MM.1S (cell line): ENCODE measurements at regions not wholly inside any gene's neighbourhood (a gene's known extent, or its start where the extent isn't known, plus 50 kb on each side); places are given as distances from the start of the nearest gene placed in this dataset.

Experiments
- DNase-seq: peaks from one replicate; pipeline ENCODE4 v3.0.0-alpha.2; 2015
- H2AFZ ChIP-seq: fragments of 300-600 bp; sonication (generic); 2 replicates; pipeline ENCODE4 v1.6.0; 2016; ENCODE audit warnings: antibody characterized with exemption, low read length
- H3F3A ChIP-seq: fragments of 300-600 bp; sonication (generic); 2 replicates; pipeline ENCODE4 v1.6.1; 2016; ENCODE audit warnings: mild to moderate bottlenecking, antibody characterized with exemption, low read length, moderate library complexity, mixed read lengths; ENCODE audit not compliant: insufficient read depth
- H3K27ac ChIP-seq: fragments of 300-600 bp; sonication (generic); 2 replicates; pipeline ENCODE4 v1.5.1; 2016; ENCODE audit warnings: mild to moderate bottlenecking, low read length
- H3K27me3 ChIP-seq: fragments of 300-600 bp; sonication (generic); replicated peaks from 2 replicates; pipeline ENCODE4 v1.6.0; 2016; ENCODE audit warnings: low read length; ENCODE audit not compliant: insufficient read depth
- H3K36me3 ChIP-seq: fragments of 300-600 bp; sonication (generic); replicated peaks from 2 replicates; pipeline ENCODE4 v1.6.1; 2016; ENCODE audit warnings: mild to moderate bottlenecking, low read length, mixed read lengths; ENCODE audit not compliant: insufficient read depth
- H3K4me1 ChIP-seq: fragments of 300-600 bp; sonication (generic); 2 replicates; pipeline ENCODE4 v1.6.1; 2016; ENCODE audit warnings: low read length, mixed read lengths
- H3K4me2 ChIP-seq: fragments of 300-600 bp; sonication (generic); 2 replicates; pipeline ENCODE4 v1.6.0; 2016; ENCODE audit warnings: low read depth, low read length
- H3K4me3 ChIP-seq: fragments of 300-600 bp; sonication (generic); 2 replicates; pipeline ENCODE4 v1.5.1; 2016; ENCODE audit warnings: low read length, mixed read lengths
- H3K79me2 ChIP-seq: fragments of 300-600 bp; sonication (generic); 2 replicates; pipeline ENCODE4 v1.6.1; 2016; ENCODE audit warnings: mixed run types, low read length, mixed read lengths
- H3K9ac ChIP-seq: fragments of 300-600 bp; sonication (generic); 2 replicates; pipeline ENCODE4 v1.6.1; 2016; ENCODE audit warnings: low read length, mixed read lengths
- H3K9me2 ChIP-seq: fragments of 300-600 bp; sonication (generic); replicated peaks from 2 replicates; pipeline ENCODE4 v1.6.1; 2016; ENCODE audit warnings: mild to moderate bottlenecking, low read length, mixed read lengths; ENCODE audit not compliant: insufficient read depth
- H3K9me3 ChIP-seq: fragments of 300-600 bp; sonication (generic); replicated peaks from 2 replicates; pipeline ENCODE4 v1.6.1; 2016; ENCODE audit warnings: mild to moderate bottlenecking, low read length, mixed read lengths; ENCODE audit not compliant: insufficient read depth
- H4K20me1 ChIP-seq: fragments of 300-600 bp; sonication (generic); 2 replicates; pipeline ENCODE4 v1.6.1; 2016; ENCODE audit warnings: mild to moderate bottlenecking, low read length, moderate library complexity, mixed read lengths; ENCODE audit not compliant: insufficient read depth
- EZH2 ChIP-seq: fragments of 300-600 bp; sonication (generic); optimal IDR thresholded peaks from 2 replicates; pipeline ENCODE3; 2017; ENCODE audit warnings: low read depth, mild to moderate bottlenecking, antibody characterized with exemption, low read length, mixed read lengths
- EZH2phosphoT487 ChIP-seq: fragments of 300-600 bp; sonication (generic); IDR thresholded peaks from 2 replicates; pipeline ENCODE4 v1.6.1; 2018; ENCODE audit warnings: antibody characterized with exemption, low read length
- TF ChIP-seq, protein P1 (sequence below): fragments of 300-600 bp; sonication (generic); IDR thresholded peaks from 2 replicates; pipeline ENCODE4 v1.5.1; 2016; ENCODE audit warnings: antibody characterized with exemption, low read length, mixed read lengths

DNA sequence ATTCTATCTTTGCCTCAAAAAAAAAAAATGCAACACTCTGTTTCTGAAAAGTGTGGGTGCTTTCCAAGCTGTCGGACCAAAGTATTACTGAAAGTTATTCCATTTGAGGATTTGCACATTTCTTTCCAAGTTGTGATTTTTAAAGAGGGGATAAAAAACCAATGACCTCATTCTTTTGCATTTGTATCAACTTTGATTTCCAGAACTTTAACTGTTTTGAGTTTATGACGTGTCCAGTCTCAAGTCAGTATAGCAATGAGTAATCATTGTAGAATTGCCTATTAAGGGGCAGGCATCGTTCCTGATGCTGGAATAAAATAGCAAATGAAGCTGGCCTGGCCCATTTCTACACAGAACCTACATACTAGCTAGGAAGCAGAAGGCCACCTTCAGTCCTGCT, 229.6 kb upstream of the RBFOX1 start:
- Histone ChIP-seq H3K27ac (no peak overlapping the region), H3F3A (no peaks in the 10 kb centered on the region), H3K27me3 (no peaks in the 10 kb centered on the region), H4K20me1 (no peaks in the 10 kb centered on the region), H2AFZ (no peak overlapping the region), H3K9ac (no peak overlapping the region), H3K79me2 (no peaks in the 10 kb centered on the region), H3K9me2 (no peaks in the 10 kb centered on the region), H3K4me1 (no peaks in the 10 kb centered on the region), H3K9me3 (no peaks in the 10 kb centered on the region), H3K36me3 (no peaks in the 10 kb centered on the region), H3K4me3 (no peak overlapping the region), H3K4me2 (no peak overlapping the region)
- no peak for DNase-seq
- TF ChIP-seq, protein P1, sequence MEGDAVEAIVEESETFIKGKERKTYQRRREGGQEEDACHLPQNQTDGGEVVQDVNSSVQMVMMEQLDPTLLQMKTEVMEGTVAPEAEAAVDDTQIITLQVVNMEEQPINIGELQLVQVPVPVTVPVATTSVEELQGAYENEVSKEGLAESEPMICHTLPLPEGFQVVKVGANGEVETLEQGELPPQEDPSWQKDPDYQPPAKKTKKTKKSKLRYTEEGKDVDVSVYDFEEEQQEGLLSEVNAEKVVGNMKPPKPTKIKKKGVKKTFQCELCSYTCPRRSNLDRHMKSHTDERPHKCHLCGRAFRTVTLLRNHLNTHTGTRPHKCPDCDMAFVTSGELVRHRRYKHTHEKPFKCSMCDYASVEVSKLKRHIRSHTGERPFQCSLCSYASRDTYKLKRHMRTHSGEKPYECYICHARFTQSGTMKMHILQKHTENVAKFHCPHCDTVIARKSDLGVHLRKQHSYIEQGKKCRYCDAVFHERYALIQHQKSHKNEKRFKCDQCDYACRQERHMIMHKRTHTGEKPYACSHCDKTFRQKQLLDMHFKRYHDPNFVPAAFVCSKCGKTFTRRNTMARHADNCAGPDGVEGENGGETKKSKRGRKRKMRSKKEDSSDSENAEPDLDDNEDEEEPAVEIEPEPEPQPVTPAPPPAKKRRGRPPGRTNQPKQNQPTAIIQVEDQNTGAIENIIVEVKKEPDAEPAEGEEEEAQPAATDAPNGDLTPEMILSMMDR = no peak
- TF ChIP-seq EZH2 = no peak
- no peak for TF ChIP-seq EZH2phosphoT487

DNA sequence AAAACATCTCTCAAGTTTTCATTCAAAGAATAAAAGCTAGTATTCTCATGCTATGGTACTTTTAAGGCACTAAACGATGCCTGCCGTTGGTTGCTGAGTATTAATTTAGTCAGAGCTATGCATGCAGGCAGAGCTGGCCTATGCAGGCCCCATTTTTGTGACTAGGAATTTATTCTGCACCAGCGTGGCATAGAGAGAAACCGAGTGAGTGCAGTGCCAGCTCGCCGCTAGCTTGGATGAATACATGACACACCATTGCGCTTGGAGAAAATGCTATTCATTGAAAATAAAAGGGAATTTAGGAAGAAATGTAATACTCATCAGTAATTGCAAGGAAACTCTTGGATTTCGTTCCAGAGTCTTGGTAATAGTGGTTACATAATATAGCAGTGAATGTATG, 231.6 kb upstream of the RBFOX1 start:
- H3K9ac ChIP-seq = no peak overlapping the region
- H3K4me1 ChIP-seq = no peaks in the 10 kb centered on the region
- H3K4me3 ChIP-seq = no peak overlapping the region
- no peak overlapping the region for H2AFZ ChIP-seq
- no peak overlapping the region for H3K27ac ChIP-seq
- no peaks in the 10 kb centered on the region for H3K27me3 ChIP-seq
- H3K9me3 ChIP-seq = no peaks in the 10 kb centered on the region
- H3K79me2 ChIP-seq = no peaks in the 10 kb centered on the region
- TF ChIP-seq EZH2 (no peak), EZH2phosphoT487 (no peak)
- TF ChIP-seq, protein P1 = no peak
- H4K20me1 ChIP-seq = no peaks in the 10 kb centered on the region
- no peaks in the 10 kb centered on the region for H3K9me2 ChIP-seq
- H3K4me2 ChIP-seq = no peak overlapping the region
- H3K36me3 ChIP-seq = no peaks in the 10 kb centered on the region
- no peaks in the 10 kb centered on the region for H3F3A ChIP-seq
- no peak for DNase-seq

DNA sequence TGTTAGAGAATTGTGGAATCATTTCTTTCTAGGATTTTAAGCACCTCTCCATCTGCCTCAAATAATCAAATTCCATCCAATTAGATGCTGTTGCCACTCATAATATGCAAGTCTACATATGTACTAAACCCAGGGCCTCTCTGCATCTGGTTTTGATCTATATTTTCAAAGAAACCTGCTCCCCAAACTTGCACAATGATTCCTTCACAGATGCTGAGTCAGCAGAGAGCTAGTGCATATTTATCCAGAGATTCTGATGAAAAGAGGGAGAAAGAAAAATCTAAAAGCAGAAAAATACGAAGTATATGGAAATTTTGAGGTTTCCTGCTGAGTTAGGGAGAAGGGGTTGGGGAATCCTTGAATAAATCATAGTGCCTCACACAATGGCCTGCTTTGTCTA, 235.1 kb upstream of the RBFOX1 start:
- Histone ChIP-seq H3K27me3 (no peaks in the 10 kb centered on the region), H2AFZ (no peak overlapping the region), H3K4me2 (no peak overlapping the region), H3K9ac (no peak overlapping the region), H4K20me1 (no peaks in the 10 kb centered on the region), H3K9me2 (no peaks in the 10 kb centered on the region), H3K36me3 (no peaks in the 10 kb centered on the region), H3F3A (no peaks in the 10 kb centered on the region), H3K4me1 (no peaks in the 10 kb centered on the region), H3K79me2 (no peaks in the 10 kb centered on the region), H3K27ac (no peak overlapping the region), H3K9me3 (no peaks in the 10 kb centered on the region), H3K4me3 (no peak overlapping the region)
- no peak for TF ChIP-seq EZH2
- TF ChIP-seq, protein P1 = no peak
- no peak for TF ChIP-seq EZH2phosphoT487
- DNase-seq = no peak
